ENCODE measurements at regions not wholly inside any gene's neighbourhood (a gene's known extent, or its start where the extent isn't known, plus 50 kb on each side); places are given as distances from the start of the nearest gene placed in this dataset.

GRCh38 chr10:108785011-108785410 lies 1138.3 kb downstream of the XPNPEP1 start:
- Histone ChIP-seq H3K27ac (ENCODE audit: low read length in 2 of 2) (no peak overlapping the region), H3K9ac (ENCODE audit: low read length) (no peak overlapping the region), H3K36me3 (replicated peaks in 1 of 2; ENCODE audit: control extremely low read depth in 1 of 2, control insufficient read depth in 1 of 2, extremely low read depth in 1 of 2, insufficient read depth in 2 of 2, low read length in 1 of 2) (no peaks in the 10 kb centered on the region), H3K79me2 (ENCODE audit: control insufficient read depth, insufficient read depth, low read length) (no peaks in the 10 kb centered on the region), H3K27me3 (replicated peaks in 1 of 4; ENCODE audit: control extremely low read depth in 1 of 4, control insufficient read depth in 3 of 4, insufficient read depth in 4 of 4, low read length in 3 of 4) (no peaks in the 10 kb centered on the region), H3K4me1 (ENCODE audit: control insufficient read depth in 2 of 2, insufficient read depth in 2 of 2, low read length in 2 of 2) (no peaks in the 10 kb centered on the region), H3K4me3 (ENCODE audit: control extremely low read depth in 1 of 5, extremely low read depth in 1 of 5, insufficient read depth in 1 of 5, low read depth in 2 of 5, low read length in 4 of 5) (no peak overlapping the region), H2AFZ (ENCODE audit: insufficient read depth, low read depth, low read length, poor library complexity, severe bottlenecking) (no peak overlapping the region), H3K9me3 (ENCODE audit: control extremely low read depth in 1 of 3, control insufficient read depth in 2 of 3, insufficient read depth in 1 of 3, low read length in 2 of 3) (peaks cover 0 to 14% (median 6%) of the 10 kb centered on the region in 3 donors), H4K20me1 (ENCODE audit: control insufficient read depth, insufficient read depth, low read length, poor library complexity, severe bottlenecking) (no peaks in the 10 kb centered on the region), H3K4me2 (replicated peaks; ENCODE audit: low read depth, low read length, poor library complexity, severe bottlenecking) (no peak overlapping the region)
- TF ChIP-seq, protein P1, sequence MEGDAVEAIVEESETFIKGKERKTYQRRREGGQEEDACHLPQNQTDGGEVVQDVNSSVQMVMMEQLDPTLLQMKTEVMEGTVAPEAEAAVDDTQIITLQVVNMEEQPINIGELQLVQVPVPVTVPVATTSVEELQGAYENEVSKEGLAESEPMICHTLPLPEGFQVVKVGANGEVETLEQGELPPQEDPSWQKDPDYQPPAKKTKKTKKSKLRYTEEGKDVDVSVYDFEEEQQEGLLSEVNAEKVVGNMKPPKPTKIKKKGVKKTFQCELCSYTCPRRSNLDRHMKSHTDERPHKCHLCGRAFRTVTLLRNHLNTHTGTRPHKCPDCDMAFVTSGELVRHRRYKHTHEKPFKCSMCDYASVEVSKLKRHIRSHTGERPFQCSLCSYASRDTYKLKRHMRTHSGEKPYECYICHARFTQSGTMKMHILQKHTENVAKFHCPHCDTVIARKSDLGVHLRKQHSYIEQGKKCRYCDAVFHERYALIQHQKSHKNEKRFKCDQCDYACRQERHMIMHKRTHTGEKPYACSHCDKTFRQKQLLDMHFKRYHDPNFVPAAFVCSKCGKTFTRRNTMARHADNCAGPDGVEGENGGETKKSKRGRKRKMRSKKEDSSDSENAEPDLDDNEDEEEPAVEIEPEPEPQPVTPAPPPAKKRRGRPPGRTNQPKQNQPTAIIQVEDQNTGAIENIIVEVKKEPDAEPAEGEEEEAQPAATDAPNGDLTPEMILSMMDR (IDR thresholded peaks at IDR 0.05): no peak
- no peak for TF ChIP-seq EZH2 (IDR thresholded peaks at IDR 0.05; ENCODE audit: borderline replicate concordance, insufficient read depth, low read depth, low read length, poor library complexity, severe bottlenecking)
- Mint-ChIP-seq H3K4me3 (no peak overlapping the region), H3K27ac (no peak overlapping the region), H3K9me3 (ENCODE audit: insufficient read depth) (peaks cover 2% of the 10 kb centered on the region), H3K27me3 (no peaks in the 10 kb centered on the region), H3K4me1 (no peaks in the 10 kb centered on the region)
- POLR2A ChIA-PET: no interaction called here
- ATAC-seq (ENCODE audit: low read depth) (no peak), DNase-seq (no peak)
- CTCF ChIA-PET: no interaction called here
- intact Hi-C loops (cut with micrococcal nuclease): no loop called here
- WGBS (ENCODE audit: insufficient coverage): no CpG with 5 or more reads among the region's 2 CpGs

GRCh38 chr10:108784534-108784933 lies 1138.8 kb downstream of the XPNPEP1 start:
- H3K9me3 Mint-ChIP-seq (ENCODE audit: insufficient read depth): peaks cover 2% of the 10 kb centered on the region
- DNase-seq (no peak), ATAC-seq (ENCODE audit: low read depth) (no peak)
- TF ChIP-seq, protein P1 (IDR thresholded peaks at IDR 0.05): no peak
- no peak for TF ChIP-seq EZH2 (IDR thresholded peaks at IDR 0.05; ENCODE audit: borderline replicate concordance, insufficient read depth, low read depth, low read length, poor library complexity, severe bottlenecking)
- ChIA-PET POLR2A (no interaction called here), CTCF (no interaction called here)
- H3K9ac ChIP-seq (ENCODE audit: low read length): no peak overlapping the region
- no peaks in the 10 kb centered on the region for H3K36me3 ChIP-seq (replicated peaks in 1 of 2; ENCODE audit: control extremely low read depth in 1 of 2, control insufficient read depth in 1 of 2, extremely low read depth in 1 of 2, insufficient read depth in 2 of 2, low read length in 1 of 2)
- no peaks in the 10 kb centered on the region for H3K27me3 Mint-ChIP-seq
- H2AFZ ChIP-seq (ENCODE audit: insufficient read depth, low read depth, low read length, poor library complexity, severe bottlenecking): no peak overlapping the region
- H3K79me2 ChIP-seq (ENCODE audit: control insufficient read depth, insufficient read depth, low read length): no peaks in the 10 kb centered on the region
- no peaks in the 10 kb centered on the region for H4K20me1 ChIP-seq (ENCODE audit: control insufficient read depth, insufficient read depth, low read length, poor library complexity, severe bottlenecking)
- no peaks in the 10 kb centered on the region for H3K4me1 Mint-ChIP-seq
- H3K4me2 ChIP-seq (replicated peaks; ENCODE audit: low read depth, low read length, poor library complexity, severe bottlenecking): no peak overlapping the region
- H3K9me3 ChIP-seq (ENCODE audit: control extremely low read depth in 1 of 3, control insufficient read depth in 2 of 3, insufficient read depth in 1 of 3, low read length in 2 of 3): peaks cover 0 to 14% (median 6%) of the 10 kb centered on the region in 3 donors
- WGBS (ENCODE audit: insufficient coverage): 100% methylated on average over 1 of the region's 5 CpGs
- no peak overlapping the region for H3K27ac ChIP-seq (ENCODE audit: low read length in 2 of 2)
- H3K27me3 ChIP-seq (replicated peaks in 1 of 4; ENCODE audit: control extremely low read depth in 1 of 4, control insufficient read depth in 3 of 4, insufficient read depth in 4 of 4, low read length in 3 of 4): no peaks in the 10 kb centered on the region
- no peaks in the 10 kb centered on the region for H3K4me1 ChIP-seq (ENCODE audit: control insufficient read depth in 2 of 2, insufficient read depth in 2 of 2, low read length in 2 of 2)
- H3K4me3 ChIP-seq (ENCODE audit: control extremely low read depth in 1 of 5, extremely low read depth in 1 of 5, insufficient read depth in 1 of 5, low read depth in 2 of 5, low read length in 4 of 5): no peak overlapping the region
- intact Hi-C loops (cut with micrococcal nuclease): no loop called here
- H3K27ac Mint-ChIP-seq: no peak overlapping the region
- no peak overlapping the region for H3K4me3 Mint-ChIP-seq

Data from B cell (primary cell).